Umbilical cord (tissue), 1 donor: ENCODE measurements at regions not wholly inside any gene's neighbourhood (a gene's known extent, or its start where the extent isn't known, plus 50 kb on each side); places are given as distances from the start of the nearest gene placed in this dataset.

Experiments
- DNase-seq: peaks from one replicate; pipeline ENCODE4 v3.0.0-alpha.2; 2015; ENCODE audit warnings: low spot score

- peak; percentile 51 for DNase-seq
Measured at GRCh38 chr13:79782541-79783205, 301.7 kb downstream of the NDFIP2 start.

- DNase-seq: peak; percentile 34
Measured at GRCh38 chr13:79781829-79782540, 301.0 kb downstream of the NDFIP2 start.

- DNase-seq: peak; percentile 25
Measured at GRCh38 chr13:79780240-79780639, 299.3 kb downstream of the NDFIP2 start.

- peak; percentile 84 for DNase-seq
Measured at GRCh38 chr13:79779761-79780160, 298.8 kb downstream of the NDFIP2 start.

GRCh38 chr13:79778741-79779460 is 297.9 kb downstream of the NDFIP2 start:
- DNase-seq: peak; percentile 54

- no peak for DNase-seq
Measured at GRCh38 chr13:79777504-79777903, 296.5 kb downstream of the NDFIP2 start.

GRCh38 chr13:79776531-79777295 is 295.8 kb downstream of the NDFIP2 start:
- DNase-seq: no peak

GRCh38 chr13:79775830-79776229 is 294.9 kb downstream of the NDFIP2 start:
- DNase-seq: peak; percentile 74

- no peak for DNase-seq
Measured at GRCh38 chr13:79772811-79773210, 291.9 kb downstream of the NDFIP2 start.

- no peak for DNase-seq
Measured at GRCh38 chr13:79771493-79771892, 290.5 kb downstream of the NDFIP2 start.

GRCh38 chr13:79770056-79770455 is 289.1 kb downstream of the NDFIP2 start:
- no peak for DNase-seq

- DNase-seq: no peak
Measured at GRCh38 chr13:79767126-79767525, 286.2 kb downstream of the NDFIP2 start.

- DNase-seq: peak; percentile 58
Measured at GRCh38 chr13:79765331-79765730, 284.4 kb downstream of the NDFIP2 start.

GRCh38 chr13:79749984-79750551 is 269.1 kb downstream of the NDFIP2 start:
- DNase-seq: peak; percentile 96

- DNase-seq: no peak
Measured at GRCh38 chr13:79749566-79749965, 268.6 kb downstream of the NDFIP2 start.

GRCh38 chr13:79745081-79745480 is 264.1 kb downstream of the NDFIP2 start:
- peak; percentile 95 for DNase-seq

GRCh38 chr13:79742923-79743322 is 262.0 kb downstream of the NDFIP2 start:
- DNase-seq: no peak

- peak; percentile 99 for DNase-seq
Measured at GRCh38 chr13:79740991-79741390, 260.0 kb downstream of the NDFIP2 start.

GRCh38 chr13:79736356-79736755 is 255.4 kb downstream of the NDFIP2 start:
- DNase-seq: no peak

GRCh38 chr13:79735228-79735627 is 254.3 kb downstream of the NDFIP2 start:
- no peak for DNase-seq

- DNase-seq: peak; percentile 81
Measured at GRCh38 chr13:79727086-79727485, 246.1 kb downstream of the NDFIP2 start.
